Breast epithelium (tissue), 3 donors: ENCODE measurements at regions not wholly inside any gene's neighbourhood (a gene's known extent, or its start where the extent isn't known, plus 50 kb on each side); places are given as distances from the start of the nearest gene placed in this dataset.

ENCODE experiments used
- CTCF ChIP-seq, 3 donors: fragments of 450-650 bp; IDR thresholded peaks; one replicate each; pipeline ENCODE4 v1.5.1; 2016 to 2017; ENCODE audit warnings: antibody characterized with exemption in 3 of 3, mild to moderate bottlenecking in 3 of 3, moderate library complexity in 3 of 3
- POLR2A ChIP-seq: fragments of 450-650 bp; IDR thresholded peaks from one replicate; pipeline ENCODE4 v1.6.1; 2016; ENCODE audit warnings: antibody characterized with exemption, mild to moderate bottlenecking, moderate library complexity
- POLR2AphosphoS5 ChIP-seq, 3 donors: sonication (generic); formaldehyde crosslinking; IDR thresholded peaks; one replicate each; pipeline ENCODE4 v1.6.1; 2017; ENCODE audit warnings: antibody characterized with exemption in 3 of 3

- TF ChIP-seq CTCF (IDR thresholded peaks at IDR 0.05) (peak; percentile 73 to 90 (median 75)), POLR2AphosphoS5 (IDR thresholded peaks at IDR 0.05) (no peak), POLR2A (no peak)
Measured at GRCh38 chr11:128157423-128158298, 429.7 kb downstream of the ETS1 start.
